Neural cell (in vitro differentiated cells): ENCODE measurements at regions not wholly inside any gene's neighbourhood (a gene's known extent, or its start where the extent isn't known, plus 50 kb on each side); places are given as distances from the start of the nearest gene placed in this dataset.

Experiments used
- H2AFZ ChIP-seq: fragments of 200-600, 300-800 bp; sonication (generic), shearing (Covaris generic); 2 replicates; pipeline ENCODE4 v1.6.0; 2014; ENCODE audit warnings: low read depth, mild to moderate bottlenecking, antibody characterized with exemption, low read length, moderate library complexity
- H3F3A ChIP-seq: fragments of 200-600 bp; shearing (Covaris generic); 2 replicates; pipeline ENCODE4 v1.6.1; 2016; ENCODE audit warnings: mild to moderate bottlenecking, moderate library complexity, mixed read lengths, antibody characterized with exemption, low read length; ENCODE audit not compliant: insufficient read depth, poor library complexity, severe bottlenecking
- H3K27ac ChIP-seq: fragments of 200-600, 300-800 bp; sonication (generic), shearing (Covaris generic); 2 replicates; pipeline ENCODE4 v1.5.1; 2014; ENCODE audit warnings: mild to moderate bottlenecking, low read length, moderate library complexity
- H3K27me3 ChIP-seq: fragments of 300-800, 200-600 bp; sonication (generic), shearing (Covaris generic); 2 replicates; pipeline ENCODE4 v1.6.0; 2014; ENCODE audit warnings: mild to moderate bottlenecking, low read depth, low read length, moderate library complexity; ENCODE audit not compliant: insufficient read depth
- H3K36me3 ChIP-seq: fragments of 300-800, 200-600 bp; sonication (generic), shearing (Covaris generic); 2 replicates; pipeline ENCODE4 v1.5.1; 2014; ENCODE audit warnings: mild to moderate bottlenecking, antibody characterized with exemption, low read length, moderate library complexity; ENCODE audit not compliant: insufficient read depth
- H3K4me2 ChIP-seq: fragments of 300-800, 200-600 bp; sonication (generic), shearing (Covaris generic); 2 replicates; pipeline ENCODE4 v1.6.0; 2014; ENCODE audit warnings: mild to moderate bottlenecking, low read length
- H3K4me3 ChIP-seq: fragments of 300-800, 200-600 bp; sonication (generic), shearing (Covaris generic); 2 replicates; pipeline ENCODE4 v1.5.1; 2014; ENCODE audit warnings: mild to moderate bottlenecking, low read length, moderate library complexity
- H3K79me2 ChIP-seq: fragments of 200-600 bp; shearing (Covaris generic); replicated peaks from 2 replicates; pipeline ENCODE4 v1.6.0; 2014; ENCODE audit warnings: mild to moderate bottlenecking, low read length, moderate library complexity; ENCODE audit not compliant: insufficient read depth
- H3K9ac ChIP-seq: fragments of 300-800, 200-600 bp; sonication (generic), shearing (Covaris generic); 2 replicates; pipeline ENCODE4 v1.6.1; 2016; ENCODE audit warnings: mild to moderate bottlenecking, low read length, mixed read lengths
- H3K9me2 ChIP-seq: fragments of 200-600 bp; shearing (Covaris generic); 2 replicates; pipeline ENCODE4 v1.6.1; 2016; ENCODE audit warnings: mild to moderate bottlenecking, low read length, mixed read lengths; ENCODE audit not compliant: insufficient read depth
- H3K9me3 ChIP-seq: fragments of 200-600, 300-800 bp; sonication (generic), shearing (Covaris generic); 2 replicates; pipeline ENCODE4 v1.6.1; 2016; ENCODE audit warnings: mild to moderate bottlenecking, mixed run types, low read length, moderate library complexity, mixed read lengths
- H4K20me1 ChIP-seq: fragments of 200-600 bp; shearing (Covaris generic); 2 replicates; pipeline ENCODE4 v1.6.1; 2016; ENCODE audit warnings: mild to moderate bottlenecking, mixed run types; ENCODE audit not compliant: insufficient read depth
- EP300 ChIP-seq: fragments of 450-650 bp; conservative IDR thresholded peaks from 2 replicates; pipeline ENCODE4 v1.6.1; 2014; ENCODE audit warnings: antibody characterized with exemption, mild to moderate bottlenecking, moderate library complexity; ENCODE audit not compliant: poor library complexity, severe bottlenecking
- EZH2 ChIP-seq: fragments of 200-600, 300-800 bp; shearing (Covaris generic), sonication (generic); IDR thresholded peaks from 2 replicates; pipeline ENCODE4 v1.6.1; 2014; ENCODE audit warnings: antibody characterized with exemption, low read length, borderline replicate concordance, mild to moderate bottlenecking; ENCODE audit not compliant: insufficient read depth, poor library complexity, severe bottlenecking
- MXI1 ChIP-seq: fragments of 450-650 bp; conservative IDR thresholded peaks from 2 replicates; pipeline ENCODE4 v1.6.1; 2014; ENCODE audit warnings: antibody characterized with exemption, mild to moderate bottlenecking; ENCODE audit not compliant: poor library complexity, severe bottlenecking
- POLR2AphosphoS5 ChIP-seq: IDR thresholded peaks from 2 replicates; pipeline ENCODE4 v1.6.1; 2012
- RAD21 ChIP-seq: fragments of 450-650 bp; conservative IDR thresholded peaks from 2 replicates; pipeline ENCODE4 v1.6.1; 2014; ENCODE audit warnings: antibody characterized with exemption, mild to moderate bottlenecking, moderate library complexity
- SMC3 ChIP-seq: fragments of 450-650 bp; conservative IDR thresholded peaks from 2 replicates; pipeline ENCODE4 v1.6.1; 2014; ENCODE audit warnings: antibody characterized with exemption, mild to moderate bottlenecking, moderate library complexity; ENCODE audit not compliant: poor library complexity
- TAF1 ChIP-seq: IDR thresholded peaks from 2 replicates; pipeline ENCODE4 v1.6.1; 2012; ENCODE audit warnings: low read depth
- TF ChIP-seq, protein P1 (sequence below): IDR thresholded peaks from 2 replicates; pipeline ENCODE4 v1.6.1; 2012; ENCODE audit warnings: borderline replicate concordance
- TF ChIP-seq, protein P2 (sequence below): fragments of 450-650 bp; IDR thresholded peaks from 2 replicates; pipeline ENCODE4 v1.5.1; 2014; ENCODE audit warnings: antibody characterized with exemption, mild to moderate bottlenecking, moderate library complexity; ENCODE audit not compliant: poor library complexity, severe bottlenecking

- no peaks in the 10 kb centered on the region for H3K27me3 ChIP-seq
- no peaks in the 10 kb centered on the region for H3F3A ChIP-seq
- H3K9me3 ChIP-seq, result no peaks in the 10 kb centered on the region
- no peak overlapping the region for H3K9ac ChIP-seq
- H4K20me1 ChIP-seq, result no peaks in the 10 kb centered on the region
- no peaks in the 10 kb centered on the region for H3K36me3 ChIP-seq
- no peak overlapping the region for H2AFZ ChIP-seq
- H3K4me3 ChIP-seq, result no peak overlapping the region
- no peak overlapping the region for H3K4me2 ChIP-seq
- no peaks in the 10 kb centered on the region for H3K79me2 ChIP-seq
- H3K27ac ChIP-seq, result no peak overlapping the region
- TF ChIP-seq SMC3 (no peak), EZH2 (no peak), RAD21 (no peak), MXI1 (no peak), TAF1 (no peak), EP300 (no peak)
- H3K9me2 ChIP-seq, result no peaks in the 10 kb centered on the region
Observed at GRCh38 chr13:61994174-61994573, 578.5 kb upstream of the PCDH20 start.

- H3K4me3 ChIP-seq, result no peak overlapping the region
- H3K79me2 ChIP-seq, result no peaks in the 10 kb centered on the region
- H3K36me3 ChIP-seq, result no peaks in the 10 kb centered on the region
- no peak overlapping the region for H2AFZ ChIP-seq
- H3K9me2 ChIP-seq, result no peaks in the 10 kb centered on the region
- H3F3A ChIP-seq, result no peaks in the 10 kb centered on the region
- H3K27ac ChIP-seq, result no peak overlapping the region
- H3K9me3 ChIP-seq, result no peaks in the 10 kb centered on the region
- no peaks in the 10 kb centered on the region for H3K27me3 ChIP-seq
- H3K4me2 ChIP-seq, result no peak overlapping the region
- no peaks in the 10 kb centered on the region for H4K20me1 ChIP-seq
- no peak overlapping the region for H3K9ac ChIP-seq
- TF ChIP-seq EP300 (no peak), MXI1 (no peak), TAF1 (no peak), RAD21 (no peak), SMC3 (no peak), POLR2AphosphoS5 (no peak), EZH2 (no peak)
- TF ChIP-seq, protein P1, sequence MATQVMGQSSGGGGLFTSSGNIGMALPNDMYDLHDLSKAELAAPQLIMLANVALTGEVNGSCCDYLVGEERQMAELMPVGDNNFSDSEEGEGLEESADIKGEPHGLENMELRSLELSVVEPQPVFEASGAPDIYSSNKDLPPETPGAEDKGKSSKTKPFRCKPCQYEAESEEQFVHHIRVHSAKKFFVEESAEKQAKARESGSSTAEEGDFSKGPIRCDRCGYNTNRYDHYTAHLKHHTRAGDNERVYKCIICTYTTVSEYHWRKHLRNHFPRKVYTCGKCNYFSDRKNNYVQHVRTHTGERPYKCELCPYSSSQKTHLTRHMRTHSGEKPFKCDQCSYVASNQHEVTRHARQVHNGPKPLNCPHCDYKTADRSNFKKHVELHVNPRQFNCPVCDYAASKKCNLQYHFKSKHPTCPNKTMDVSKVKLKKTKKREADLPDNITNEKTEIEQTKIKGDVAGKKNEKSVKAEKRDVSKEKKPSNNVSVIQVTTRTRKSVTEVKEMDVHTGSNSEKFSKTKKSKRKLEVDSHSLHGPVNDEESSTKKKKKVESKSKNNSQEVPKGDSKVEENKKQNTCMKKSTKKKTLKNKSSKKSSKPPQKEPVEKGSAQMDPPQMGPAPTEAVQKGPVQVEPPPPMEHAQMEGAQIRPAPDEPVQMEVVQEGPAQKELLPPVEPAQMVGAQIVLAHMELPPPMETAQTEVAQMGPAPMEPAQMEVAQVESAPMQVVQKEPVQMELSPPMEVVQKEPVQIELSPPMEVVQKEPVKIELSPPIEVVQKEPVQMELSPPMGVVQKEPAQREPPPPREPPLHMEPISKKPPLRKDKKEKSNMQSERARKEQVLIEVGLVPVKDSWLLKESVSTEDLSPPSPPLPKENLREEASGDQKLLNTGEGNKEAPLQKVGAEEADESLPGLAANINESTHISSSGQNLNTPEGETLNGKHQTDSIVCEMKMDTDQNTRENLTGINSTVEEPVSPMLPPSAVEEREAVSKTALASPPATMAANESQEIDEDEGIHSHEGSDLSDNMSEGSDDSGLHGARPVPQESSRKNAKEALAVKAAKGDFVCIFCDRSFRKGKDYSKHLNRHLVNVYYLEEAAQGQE, result no peak
- TF ChIP-seq, protein P2, sequence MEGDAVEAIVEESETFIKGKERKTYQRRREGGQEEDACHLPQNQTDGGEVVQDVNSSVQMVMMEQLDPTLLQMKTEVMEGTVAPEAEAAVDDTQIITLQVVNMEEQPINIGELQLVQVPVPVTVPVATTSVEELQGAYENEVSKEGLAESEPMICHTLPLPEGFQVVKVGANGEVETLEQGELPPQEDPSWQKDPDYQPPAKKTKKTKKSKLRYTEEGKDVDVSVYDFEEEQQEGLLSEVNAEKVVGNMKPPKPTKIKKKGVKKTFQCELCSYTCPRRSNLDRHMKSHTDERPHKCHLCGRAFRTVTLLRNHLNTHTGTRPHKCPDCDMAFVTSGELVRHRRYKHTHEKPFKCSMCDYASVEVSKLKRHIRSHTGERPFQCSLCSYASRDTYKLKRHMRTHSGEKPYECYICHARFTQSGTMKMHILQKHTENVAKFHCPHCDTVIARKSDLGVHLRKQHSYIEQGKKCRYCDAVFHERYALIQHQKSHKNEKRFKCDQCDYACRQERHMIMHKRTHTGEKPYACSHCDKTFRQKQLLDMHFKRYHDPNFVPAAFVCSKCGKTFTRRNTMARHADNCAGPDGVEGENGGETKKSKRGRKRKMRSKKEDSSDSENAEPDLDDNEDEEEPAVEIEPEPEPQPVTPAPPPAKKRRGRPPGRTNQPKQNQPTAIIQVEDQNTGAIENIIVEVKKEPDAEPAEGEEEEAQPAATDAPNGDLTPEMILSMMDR, result no peak
Observed at GRCh38 chr13:61989978-61990377, 574.3 kb upstream of the PCDH20 start.

DNA sequence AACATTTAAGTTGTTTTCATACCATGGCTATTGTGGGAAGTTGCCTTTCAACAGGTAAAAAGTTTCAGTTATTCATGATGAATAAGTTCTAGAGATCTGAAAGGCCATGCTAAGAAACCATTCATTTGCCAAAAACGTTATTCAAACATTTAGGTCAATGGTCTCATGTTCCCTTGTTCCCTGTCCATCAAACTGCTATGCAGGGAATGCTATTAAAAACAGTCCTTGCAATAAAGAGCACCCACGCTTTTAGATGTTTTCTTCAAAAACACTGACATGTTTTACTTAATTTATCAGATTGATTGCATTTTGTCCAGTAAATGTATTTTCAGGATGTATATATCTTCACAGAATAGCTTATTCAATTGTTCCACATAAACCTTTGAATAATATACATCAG lies 573.2 kb upstream of the PCDH20 start:
- H3K36me3 ChIP-seq, result no peaks in the 10 kb centered on the region
- no peak overlapping the region for H3K9ac ChIP-seq
- no peaks in the 10 kb centered on the region for H3K9me2 ChIP-seq
- H3K4me2 ChIP-seq, result no peak overlapping the region
- no peaks in the 10 kb centered on the region for H3K27me3 ChIP-seq
- no peak for TF ChIP-seq MXI1
- TF ChIP-seq, protein P1, result no peak
- no peak for TF ChIP-seq EP300
- TF ChIP-seq POLR2AphosphoS5, result no peak
- TF ChIP-seq SMC3, result no peak
- TF ChIP-seq EZH2, result no peak
- no peak for TF ChIP-seq TAF1
- TF ChIP-seq, protein P2, result no peak
- TF ChIP-seq RAD21, result no peak
- H3K27ac ChIP-seq, result no peak overlapping the region
- no peaks in the 10 kb centered on the region for H4K20me1 ChIP-seq
- no peaks in the 10 kb centered on the region for H3F3A ChIP-seq
- H3K9me3 ChIP-seq, result no peaks in the 10 kb centered on the region
- H3K79me2 ChIP-seq, result no peaks in the 10 kb centered on the region
- no peak overlapping the region for H3K4me3 ChIP-seq
- no peak overlapping the region for H2AFZ ChIP-seq
